ENCODE measurements at regions not wholly inside any gene's neighbourhood (a gene's known extent, or its start where the extent isn't known, plus 50 kb on each side); places are given as distances from the start of the nearest gene placed in this dataset.
"Not testable (repeated sequence)": the region's sequence is repeated elsewhere in the genome, so short reads cannot be mapped to it uniquely, and the experiment has no call there.

GRCh38 chr14:41072776-41073175 lies 533.9 kb upstream of the LRFN5 start:
- no peak for DNase-seq (ENCODE audit: low spot score)

GRCh38 chr14:41071351-41071750 lies 535.3 kb upstream of the LRFN5 start:
- DNase-seq (ENCODE audit: low spot score), result no peak

- no peak for DNase-seq (ENCODE audit: low spot score)
These were observed 543.9 kb upstream of the LRFN5 start for GRCh38 chr14:41062826-41063225.

DNA sequence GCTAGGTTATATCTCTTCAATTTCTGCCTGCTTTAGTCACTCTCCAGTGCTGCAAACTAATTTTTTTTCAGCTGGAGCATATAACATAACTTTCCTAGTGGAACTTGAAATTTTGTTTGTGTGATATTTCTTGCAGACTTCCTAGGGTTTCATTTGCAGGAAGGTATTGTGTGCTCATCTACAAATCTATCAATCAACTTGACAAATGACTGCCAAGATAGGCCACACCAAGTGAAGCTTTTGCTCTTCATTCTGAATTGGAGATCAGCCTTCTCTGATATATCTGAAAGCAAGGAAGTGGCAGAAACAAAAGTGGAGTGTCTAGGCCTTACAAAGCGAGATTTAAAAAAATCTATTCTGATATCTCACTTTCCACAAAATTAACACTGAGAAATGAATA lies 551.1 kb upstream of the LRFN5 start:
- DNase-seq (ENCODE audit: low spot score), result no peak

- no peak for DNase-seq (ENCODE audit: low spot score)
These were observed 554.9 kb upstream of the LRFN5 start for GRCh38 chr14:41051801-41052200.

DNA sequence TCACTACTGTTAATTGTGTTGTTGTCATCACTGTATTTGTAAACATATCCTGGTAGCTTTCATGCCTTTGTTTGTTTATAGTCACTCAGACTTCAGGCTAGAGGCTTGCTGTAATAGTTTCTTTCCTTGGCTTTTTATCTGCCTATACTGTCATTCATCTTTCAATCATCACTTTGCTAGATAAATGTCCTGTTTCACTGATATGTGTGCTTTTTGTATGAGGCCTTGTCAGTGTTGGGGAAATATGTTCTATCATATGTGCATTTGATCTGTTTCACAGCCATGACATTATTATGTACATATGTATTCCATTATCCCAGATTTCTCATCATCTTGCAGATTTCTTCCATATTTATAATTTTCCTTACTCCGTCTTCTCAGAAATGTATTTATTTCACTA lies 558.9 kb upstream of the LRFN5 start:
- no peak for DNase-seq (ENCODE audit: low spot score)

- no peak for DNase-seq (ENCODE audit: low spot score)
These were observed 569.3 kb upstream of the LRFN5 start for GRCh38 chr14:41037388-41037787.

DNA sequence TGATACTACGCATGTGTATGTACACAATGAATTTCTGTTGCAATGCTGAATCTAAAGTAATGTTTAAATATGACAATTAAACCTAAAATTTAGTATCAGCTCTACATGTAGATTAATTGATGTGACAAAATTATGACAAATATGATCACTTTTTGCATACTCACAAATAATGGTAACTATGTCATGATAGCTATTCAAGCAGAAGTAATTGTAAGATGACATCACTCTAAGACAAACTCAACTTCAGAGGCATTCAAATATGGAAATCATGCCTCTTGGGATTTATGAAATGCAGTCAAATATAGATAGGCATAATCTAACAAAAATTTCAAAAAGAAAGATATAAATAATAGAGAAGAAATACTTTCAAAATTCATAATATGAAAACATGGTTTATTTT lies 571.7 kb upstream of the LRFN5 start:
- no peak for DNase-seq (ENCODE audit: low spot score)

- DNase-seq (ENCODE audit: low spot score), result no peak
These were observed 583.7 kb upstream of the LRFN5 start for GRCh38 chr14:41022932-41023331.

GRCh38 chr14:41016213-41016612 lies 590.5 kb upstream of the LRFN5 start:
- no peak for DNase-seq (ENCODE audit: low spot score)

GRCh38 chr14:41000350-41000749 lies 606.3 kb upstream of the LRFN5 start:
- DNase-seq (ENCODE audit: low spot score), result no peak

- DNase-seq (ENCODE audit: low spot score), result no peak
These were observed 617.4 kb upstream of the LRFN5 start for GRCh38 chr14:40989260-40989659.

DNA sequence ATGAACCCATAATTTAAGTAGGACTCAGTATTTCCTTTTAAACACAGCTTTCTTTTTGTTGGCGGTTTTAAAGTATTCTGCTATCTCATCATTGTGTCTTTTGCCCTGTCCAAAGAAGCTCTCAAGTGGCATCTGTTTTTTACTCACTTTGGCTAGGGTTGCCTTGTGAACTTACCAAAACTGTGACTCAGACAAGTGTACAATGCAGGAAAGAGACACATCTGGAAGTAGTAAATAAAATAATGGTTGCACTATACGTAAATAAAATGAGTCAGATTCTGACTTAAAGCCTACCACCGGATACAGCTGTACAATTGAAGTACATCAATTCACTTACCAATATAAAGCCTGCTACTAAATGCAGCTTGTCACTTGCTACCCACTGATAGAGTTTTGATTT lies 619.2 kb upstream of the LRFN5 start:
- DNase-seq (ENCODE audit: low spot score), result no peak

DNA sequence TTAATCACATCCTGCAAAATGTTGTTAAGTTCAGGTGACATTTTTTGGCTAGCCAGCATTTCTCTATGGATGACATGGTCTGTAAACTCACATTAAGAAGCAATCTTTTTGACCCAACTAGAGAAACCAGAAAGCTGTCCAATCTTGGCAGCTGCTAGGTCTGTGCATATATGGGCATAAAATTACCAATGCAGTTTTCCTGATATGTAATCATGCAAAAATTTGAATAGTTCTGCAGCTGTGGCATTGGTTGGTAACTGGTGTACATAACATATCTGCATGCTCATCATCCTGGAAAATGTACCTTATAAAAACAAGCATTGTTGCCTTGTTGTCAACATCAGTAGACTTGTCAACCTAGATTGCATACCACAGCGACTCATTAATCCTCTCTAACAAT lies 620.0 kb upstream of the LRFN5 start:
- DNase-seq (ENCODE audit: low spot score), result no peak

DNA sequence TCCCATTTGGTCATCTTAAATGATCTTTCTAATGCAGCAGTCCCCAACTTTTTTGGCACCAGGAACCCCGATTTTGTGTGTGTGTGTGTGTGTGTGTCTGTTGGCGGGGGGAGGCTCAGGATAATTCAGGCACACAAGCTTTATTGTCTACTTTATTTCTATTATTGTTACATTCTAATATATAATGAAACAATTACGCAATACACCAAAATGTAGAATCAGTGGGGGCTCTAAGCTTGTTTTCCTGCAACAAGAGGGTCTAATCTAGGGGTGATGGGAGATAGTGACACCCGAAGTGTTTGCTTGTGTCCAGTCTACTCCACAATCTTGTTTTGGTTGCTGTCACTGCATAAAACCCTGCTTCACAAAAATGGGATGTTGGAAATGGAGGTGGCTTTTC lies 621.1 kb upstream of the LRFN5 start:
- DNase-seq (ENCODE audit: low spot score), result no peak

GRCh38 chr14:40983604-40984003 lies 623.1 kb upstream of the LRFN5 start:
- DNase-seq (ENCODE audit: low spot score), result no peak

DNA sequence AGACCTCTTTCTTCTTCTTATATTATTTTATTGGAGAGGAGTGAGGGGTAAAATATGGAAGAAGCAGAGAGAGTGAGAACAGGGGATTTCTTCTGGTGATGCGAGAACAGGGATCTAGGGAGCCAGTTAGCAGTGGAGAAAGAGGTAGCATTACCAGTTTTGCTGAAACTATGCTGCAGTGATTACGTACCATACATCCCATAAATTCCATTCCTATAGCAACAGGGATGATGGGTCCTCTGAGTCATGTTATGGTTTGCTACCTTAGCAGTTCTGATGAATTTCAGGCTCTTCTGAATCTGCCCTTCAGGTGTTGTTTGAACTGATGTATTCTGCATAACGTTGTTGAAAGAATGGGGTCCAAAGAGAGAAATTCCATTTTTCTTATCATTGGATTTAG lies 625.4 kb upstream of the LRFN5 start:
- no peak for DNase-seq (ENCODE audit: low spot score)

DNA sequence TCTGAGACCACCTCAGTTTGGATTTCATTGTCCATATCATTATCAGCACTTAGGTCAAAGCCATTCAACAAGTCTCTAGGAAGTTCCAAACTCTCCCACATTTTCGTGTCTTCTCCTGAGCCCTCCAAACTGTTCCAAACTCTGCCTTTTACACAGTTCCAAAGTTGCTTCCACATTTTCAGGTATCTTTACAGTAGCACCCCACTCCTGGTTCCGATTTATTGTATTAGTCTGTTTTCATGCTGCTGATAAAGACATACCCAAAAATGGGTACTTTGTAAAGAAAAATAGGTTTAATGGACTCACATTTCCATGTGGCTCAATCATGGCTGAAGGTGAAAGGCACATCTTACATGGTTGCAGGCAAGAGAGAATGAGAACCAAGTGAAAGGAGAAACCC lies 646.4 kb upstream of the LRFN5 start:
- not testable (repeated sequence) for DNase-seq (ENCODE audit: low spot score)

- DNase-seq (ENCODE audit: low spot score), result no peak
These were observed 651.6 kb upstream of the LRFN5 start for GRCh38 chr14:40955131-40955505.

DNA sequence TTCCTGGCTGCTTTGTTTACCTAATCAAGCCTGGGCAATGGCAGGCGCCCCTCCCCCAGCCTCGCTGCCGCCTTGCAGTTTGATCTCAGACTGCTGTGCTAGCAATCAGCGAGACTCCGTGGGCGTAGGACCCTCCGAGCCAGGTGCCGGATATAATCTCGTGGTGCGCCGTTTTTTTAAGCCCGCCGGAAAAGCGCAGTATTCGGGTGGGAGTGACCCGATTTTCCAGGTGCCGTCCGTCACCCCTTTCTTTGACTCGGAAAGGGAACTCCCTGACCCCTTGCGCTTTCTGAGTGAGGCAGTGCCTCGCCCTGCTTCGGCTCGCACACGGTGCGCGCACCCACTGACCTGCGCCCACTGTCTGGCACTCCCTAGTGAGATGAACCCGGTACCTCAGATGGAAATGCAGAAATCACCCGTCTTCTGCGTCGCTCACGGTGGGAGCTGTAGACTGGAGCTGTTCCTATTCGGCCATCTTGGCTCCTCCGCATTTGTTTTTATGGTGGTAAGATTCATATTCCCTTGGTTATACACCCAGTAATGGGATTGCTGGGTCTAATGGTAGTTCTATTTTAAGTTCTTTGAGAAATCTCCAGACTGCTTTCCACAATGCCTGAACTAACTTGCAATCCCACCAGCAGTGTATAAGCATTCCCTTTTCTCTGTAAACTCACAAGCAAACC lies 652.1 kb upstream of the LRFN5 start:
- DNase-seq (ENCODE audit: low spot score), result not testable (repeated sequence)

- no peak for DNase-seq (ENCODE audit: low spot score)
These were observed 662.2 kb upstream of the LRFN5 start for GRCh38 chr14:40944521-40944920.

DNA sequence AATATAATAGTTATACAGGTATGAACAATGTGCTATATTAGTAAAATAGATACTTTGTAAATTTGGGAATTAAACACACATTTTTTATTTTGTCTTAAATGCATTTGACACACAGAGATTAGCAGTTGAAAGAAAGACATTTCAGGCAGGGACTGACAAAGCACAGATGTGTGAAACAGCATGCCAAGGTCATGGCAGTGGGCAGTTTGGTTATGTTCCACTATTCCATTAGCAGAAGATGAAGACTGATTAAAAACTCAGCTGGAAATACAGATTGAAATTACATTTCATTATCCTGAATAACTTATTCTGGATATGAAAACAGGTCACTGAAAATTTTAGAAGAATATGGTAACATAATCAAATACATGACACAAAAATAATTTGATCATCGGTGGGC lies 669.8 kb upstream of the LRFN5 start:
- DNase-seq (ENCODE audit: low spot score), result no peak

- no peak for DNase-seq (ENCODE audit: low spot score)
These were observed 686.3 kb upstream of the LRFN5 start for GRCh38 chr14:40920380-40920779.

DNA sequence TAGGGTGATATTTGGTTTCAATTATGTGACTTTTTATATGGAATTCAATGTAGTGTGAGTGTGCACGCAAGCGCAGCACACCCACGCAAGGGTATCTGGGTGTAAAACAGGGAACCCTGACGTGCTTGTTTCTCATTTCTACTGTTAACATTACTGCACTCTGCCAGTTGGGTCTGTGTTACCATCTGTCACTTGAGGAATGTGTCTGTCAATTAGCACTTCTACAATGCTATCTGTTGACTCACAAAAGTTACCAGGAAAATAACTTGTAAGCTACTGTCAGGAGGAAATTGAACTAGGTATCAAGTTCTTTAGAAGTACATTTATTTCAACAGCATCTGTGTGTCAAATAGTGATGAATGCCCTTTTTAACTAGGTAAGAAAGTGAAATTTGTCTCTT lies 695.5 kb upstream of the LRFN5 start:
- no peak for DNase-seq (ENCODE audit: low spot score)

GRCh38 chr14:40909906-40910305 lies 696.8 kb upstream of the LRFN5 start:
- DNase-seq (ENCODE audit: low spot score), result no peak

All from hematopoietic multipotent progenitor cell treated with erythropoietin and hydrocortisone succinate and interleukin-3 and kit ligand, for 15 days (in vitro differentiated cells).